PC-9 (cell line): ENCODE measurements at regions not wholly inside any gene's neighbourhood (a gene's known extent, or its start where the extent isn't known, plus 50 kb on each side); places are given as distances from the start of the nearest gene placed in this dataset.

Source experiments
- CTCF ChIP-seq: fragments of 200-600 bp; sonication (generic); conservative IDR thresholded peaks from 2 replicates; pipeline ENCODE4 v1.6.1; 2017; ENCODE audit warnings: mixed run types, antibody characterized with exemption, mild to moderate bottlenecking, moderate library complexity
- EZH2 ChIP-seq: fragments of 200-600 bp; sonication (generic); IDR thresholded peaks from 2 replicates; pipeline ENCODE4 v1.8.0; 2017; ENCODE audit warnings: antibody characterized with exemption, low read depth

- TF ChIP-seq CTCF, result no peak
- TF ChIP-seq EZH2, result no peak
Observed at GRCh38 chr11:112631333-112631732, 329.9 kb upstream of the NCAM1 start.
